ENCODE measurements at regions not wholly inside any gene's neighbourhood (a gene's known extent, or its start where the extent isn't known, plus 50 kb on each side); places are given as distances from the start of the nearest gene placed in this dataset.

GRCh38 chr9:90098408-90098807, 493.6 kb downstream of the GADD45G start:
- TF ChIP-seq, protein P1, sequence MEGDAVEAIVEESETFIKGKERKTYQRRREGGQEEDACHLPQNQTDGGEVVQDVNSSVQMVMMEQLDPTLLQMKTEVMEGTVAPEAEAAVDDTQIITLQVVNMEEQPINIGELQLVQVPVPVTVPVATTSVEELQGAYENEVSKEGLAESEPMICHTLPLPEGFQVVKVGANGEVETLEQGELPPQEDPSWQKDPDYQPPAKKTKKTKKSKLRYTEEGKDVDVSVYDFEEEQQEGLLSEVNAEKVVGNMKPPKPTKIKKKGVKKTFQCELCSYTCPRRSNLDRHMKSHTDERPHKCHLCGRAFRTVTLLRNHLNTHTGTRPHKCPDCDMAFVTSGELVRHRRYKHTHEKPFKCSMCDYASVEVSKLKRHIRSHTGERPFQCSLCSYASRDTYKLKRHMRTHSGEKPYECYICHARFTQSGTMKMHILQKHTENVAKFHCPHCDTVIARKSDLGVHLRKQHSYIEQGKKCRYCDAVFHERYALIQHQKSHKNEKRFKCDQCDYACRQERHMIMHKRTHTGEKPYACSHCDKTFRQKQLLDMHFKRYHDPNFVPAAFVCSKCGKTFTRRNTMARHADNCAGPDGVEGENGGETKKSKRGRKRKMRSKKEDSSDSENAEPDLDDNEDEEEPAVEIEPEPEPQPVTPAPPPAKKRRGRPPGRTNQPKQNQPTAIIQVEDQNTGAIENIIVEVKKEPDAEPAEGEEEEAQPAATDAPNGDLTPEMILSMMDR (conservative IDR thresholded peaks at IDR 0.05; ENCODE audit: low read length): no peak
- no peak for TF ChIP-seq EZH2phosphoT487 (IDR thresholded peaks at IDR 0.05; ENCODE audit: borderline replicate concordance, low read depth, low read length)

Measured in OCI-LY7 (cell line).